NOMO-1 (cell line): ENCODE measurements at regions not wholly inside any gene's neighbourhood (a gene's known extent, or its start where the extent isn't known, plus 50 kb on each side); places are given as distances from the start of the nearest gene placed in this dataset.
"Not testable (repeated sequence)": the region's sequence is repeated elsewhere in the genome, so short reads cannot be mapped to it uniquely, and the experiment has no call there.

Experiments
- DNase-seq, 2 experiments: peaks; one replicate each; lab custom pipeline; 2025; ENCODE audit not compliant: unreplicated experiment in 2 of 2; lab: John Stamatoyannopoulos, UW

DNA sequence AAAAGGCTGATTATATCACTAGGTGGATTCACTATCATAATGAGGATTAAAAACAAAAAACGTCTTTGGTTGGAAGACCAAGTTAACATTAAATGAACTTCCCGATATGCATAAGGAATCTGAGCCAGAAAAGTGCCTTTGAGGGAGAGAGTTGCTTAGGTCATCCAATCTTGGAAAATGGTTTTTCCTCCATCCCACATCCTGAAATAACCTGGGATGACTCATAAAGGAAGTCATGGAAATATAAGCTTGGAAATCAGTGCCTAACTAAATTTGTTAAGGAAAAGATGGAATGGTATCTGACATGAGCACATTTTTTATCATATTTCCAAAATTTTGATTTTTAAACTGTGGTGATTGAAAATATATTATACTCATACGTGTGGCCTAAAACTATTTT is 66.0 kb downstream of the KBTBD8 start:
- no peak for DNase-seq

- no peak for DNase-seq
Observed at GRCh38 chr3:67067251-67067650, 69.1 kb downstream of the KBTBD8 start.

- DNase-seq = not testable (repeated sequence)
Observed at GRCh38 chr3:67072640-67073039, 74.5 kb downstream of the KBTBD8 start.

DNA sequence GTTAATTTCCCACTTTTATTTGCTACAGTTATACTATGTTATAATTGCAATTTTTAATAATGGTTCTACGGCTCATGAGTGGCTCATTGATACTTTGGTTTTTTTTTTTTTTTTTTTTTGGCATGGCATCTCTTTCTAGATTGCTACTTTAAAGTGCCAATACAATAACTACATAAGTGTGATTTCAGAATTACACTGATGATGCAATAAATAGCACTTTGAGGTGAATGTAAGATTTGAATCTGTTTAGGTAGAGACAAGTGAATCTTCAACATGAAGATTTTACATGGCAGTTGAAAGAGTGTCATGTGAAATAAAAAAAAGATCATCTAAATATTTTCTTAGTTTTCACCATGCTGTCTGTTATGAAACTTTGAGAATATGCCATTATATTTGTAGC is 75.7 kb downstream of the KBTBD8 start:
- DNase-seq = no peak

DNA sequence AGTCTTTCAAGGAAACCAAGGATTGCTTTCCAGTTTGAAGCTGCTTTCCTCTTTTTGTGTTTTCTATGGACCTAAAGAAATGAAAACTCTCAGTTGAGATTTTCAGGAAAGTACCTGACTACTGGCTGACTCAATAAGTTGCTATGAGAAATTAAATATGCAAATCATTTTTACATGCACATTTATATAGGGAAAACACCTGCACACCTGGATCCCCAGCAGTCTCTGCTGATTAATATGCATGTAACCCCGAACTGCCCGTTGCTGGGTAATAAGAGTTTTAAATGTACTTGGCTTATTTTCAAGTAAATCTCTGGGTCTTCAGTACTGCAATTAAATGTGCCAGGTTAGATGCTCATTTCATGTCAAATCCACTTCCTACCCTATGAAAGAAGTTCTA is 77.2 kb downstream of the KBTBD8 start:
- no peak for DNase-seq

GRCh38 chr3:67076607-67077006 is 78.5 kb downstream of the KBTBD8 start:
- peak in 1 of 2 experiments; percentile 28 for DNase-seq

DNA sequence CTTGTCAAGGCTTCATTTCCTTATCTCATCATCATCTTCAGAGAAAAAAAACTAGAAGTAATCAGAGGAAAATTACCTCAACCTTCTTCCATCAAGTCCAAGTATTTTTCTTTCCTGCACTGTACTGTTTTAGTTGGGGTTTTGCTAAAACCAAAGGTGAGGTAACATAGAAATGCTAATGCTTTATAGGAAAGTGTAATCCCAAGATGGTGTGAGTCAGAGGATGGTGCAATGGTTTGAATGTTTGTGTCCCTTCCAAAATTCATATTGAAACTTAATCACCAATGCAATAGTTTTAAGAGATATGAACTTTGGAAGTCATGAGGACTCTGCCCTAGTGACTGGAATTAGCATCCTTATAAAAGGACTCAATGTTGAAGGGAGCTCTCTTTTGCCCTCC is 79.5 kb downstream of the KBTBD8 start:
- DNase-seq = no peak

DNA sequence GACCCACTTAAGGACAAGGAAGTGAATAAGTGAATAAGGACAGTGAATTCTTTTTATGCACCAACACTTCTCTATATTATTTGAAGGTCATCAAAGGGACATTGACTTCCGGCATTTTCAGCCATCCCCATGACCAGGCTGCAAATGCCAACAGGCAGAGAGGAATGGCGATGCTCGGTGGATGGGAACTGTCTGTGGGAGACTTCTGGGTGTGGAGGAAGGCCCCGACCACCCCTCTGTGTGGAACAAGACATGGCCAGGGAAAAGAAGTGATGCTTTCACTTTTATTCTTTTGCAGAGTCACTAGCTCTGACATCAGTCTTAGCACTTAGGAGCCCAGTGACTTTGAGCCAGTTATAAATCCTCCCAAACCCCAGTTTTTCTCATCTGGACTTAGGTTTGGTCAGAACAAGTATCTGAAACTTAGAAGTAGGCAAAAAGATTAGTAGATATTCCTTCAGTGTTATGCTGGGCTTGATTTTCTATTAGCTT is 84.5 kb downstream of the KBTBD8 start:
- no peak for DNase-seq

GRCh38 chr3:67083277-67083676 is 85.2 kb downstream of the KBTBD8 start:
- DNase-seq = peak in 1 of 2 experiments; percentile 20

GRCh38 chr3:67087788-67088187 is 89.7 kb downstream of the KBTBD8 start:
- no peak for DNase-seq

- DNase-seq = no peak
Observed at GRCh38 chr3:67090474-67090873, 92.4 kb downstream of the KBTBD8 start.

- no peak for DNase-seq
Observed at GRCh38 chr3:67093305-67093704, 95.2 kb downstream of the KBTBD8 start.

DNA sequence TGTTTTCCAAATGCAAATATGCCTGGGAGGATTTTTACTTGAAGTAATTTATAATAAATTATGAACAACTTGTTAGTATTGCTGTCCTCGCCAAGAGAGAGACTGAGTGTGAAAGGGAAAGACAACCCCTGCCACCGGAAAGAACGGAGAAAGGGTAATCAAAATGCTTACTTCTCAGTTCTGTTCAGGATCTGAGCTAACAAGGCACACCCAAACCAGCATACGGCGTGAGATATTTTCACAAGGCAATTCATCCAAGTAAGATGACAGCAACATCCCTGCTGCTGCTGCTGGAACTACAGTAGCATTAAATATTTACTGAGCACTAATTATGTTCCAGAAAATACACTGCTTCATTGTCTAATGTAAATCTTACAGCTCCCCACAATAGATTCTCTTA is 96.1 kb downstream of the KBTBD8 start:
- peak; percentile 4 to 42 for DNase-seq

GRCh38 chr3:67094774-67095173 is 96.7 kb downstream of the KBTBD8 start:
- no peak for DNase-seq

- DNase-seq = no peak
Observed at GRCh38 chr3:67104388-67104787, 106.3 kb downstream of the KBTBD8 start.

DNA sequence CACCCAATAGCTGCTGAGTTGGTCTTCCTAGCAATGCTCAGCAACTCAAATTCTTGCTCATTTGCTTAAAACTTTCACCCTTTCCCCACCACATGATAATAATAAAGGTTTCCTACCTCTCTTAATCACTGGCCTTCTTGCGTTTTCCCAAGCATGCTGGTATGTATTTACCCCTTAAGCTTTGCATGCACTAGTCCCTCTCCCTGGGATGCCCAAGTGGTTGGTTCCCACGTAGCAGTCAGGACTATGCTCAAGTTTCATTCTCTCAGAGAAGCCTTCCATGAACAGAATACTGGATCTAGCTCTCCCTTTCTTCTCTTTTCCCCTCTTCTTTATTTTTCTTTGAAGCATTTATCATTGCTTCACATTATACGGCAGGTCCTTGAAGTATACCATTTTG is 108.8 kb downstream of the KBTBD8 start:
- no peak for DNase-seq

DNA sequence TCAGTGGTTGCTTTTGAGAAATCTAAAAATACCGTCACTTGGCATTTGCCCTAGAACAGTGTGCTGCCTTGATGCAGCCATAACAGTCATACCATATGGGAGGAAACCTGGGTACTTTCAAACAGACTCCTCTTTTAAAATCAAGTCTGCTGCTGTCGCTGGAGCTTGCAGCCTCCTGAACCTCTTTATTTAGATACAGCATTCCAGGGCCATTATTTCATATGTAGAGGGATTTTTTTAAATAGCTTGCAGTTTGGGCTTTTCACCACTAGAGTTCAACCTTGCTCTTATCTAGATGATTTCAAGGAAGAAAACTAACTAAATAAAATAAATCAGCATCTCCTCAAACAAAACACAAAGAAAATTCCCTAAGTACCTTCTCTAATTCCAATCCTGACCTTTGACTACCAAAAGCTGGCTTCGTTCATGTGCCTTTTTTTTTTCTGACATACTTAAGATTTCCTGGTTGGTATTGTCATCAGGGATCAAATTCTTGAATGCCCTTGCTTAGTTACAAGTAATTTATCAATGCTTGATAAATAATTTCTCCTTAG is 111.6 kb downstream of the KBTBD8 start:
- peak in 1 of 2 experiments; percentile 4 for DNase-seq

- peak; percentile 40 to 73 for DNase-seq
Observed at GRCh38 chr3:67113802-67114407, 115.8 kb downstream of the KBTBD8 start.

- DNase-seq = no peak
Observed at GRCh38 chr3:67118122-67118521, 120.0 kb downstream of the KBTBD8 start.

- no peak for DNase-seq
Observed at GRCh38 chr3:67118635-67119034, 120.5 kb downstream of the KBTBD8 start.

- DNase-seq = no peak
Observed at GRCh38 chr3:67123914-67124313, 125.8 kb downstream of the KBTBD8 start.

DNA sequence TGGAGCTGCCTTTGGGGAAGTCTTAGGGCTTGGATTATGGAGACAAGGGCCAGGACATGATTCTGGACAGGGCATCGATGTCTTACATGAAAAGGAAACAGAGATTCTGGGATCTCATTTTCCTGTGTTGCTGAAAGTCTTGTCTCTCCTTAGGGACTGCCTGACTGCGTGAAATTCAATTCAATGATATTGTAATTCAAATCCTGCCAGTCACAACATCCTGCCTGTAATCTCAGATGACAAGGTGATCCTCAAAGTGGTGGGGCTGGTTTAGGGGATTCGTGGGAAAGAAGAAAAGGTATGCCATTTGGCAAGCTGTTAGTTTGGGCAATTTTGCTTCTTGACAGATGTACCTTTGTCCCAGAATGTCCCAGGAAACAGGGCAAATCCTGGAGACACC is 129.1 kb downstream of the KBTBD8 start:
- DNase-seq = no peak

DNA sequence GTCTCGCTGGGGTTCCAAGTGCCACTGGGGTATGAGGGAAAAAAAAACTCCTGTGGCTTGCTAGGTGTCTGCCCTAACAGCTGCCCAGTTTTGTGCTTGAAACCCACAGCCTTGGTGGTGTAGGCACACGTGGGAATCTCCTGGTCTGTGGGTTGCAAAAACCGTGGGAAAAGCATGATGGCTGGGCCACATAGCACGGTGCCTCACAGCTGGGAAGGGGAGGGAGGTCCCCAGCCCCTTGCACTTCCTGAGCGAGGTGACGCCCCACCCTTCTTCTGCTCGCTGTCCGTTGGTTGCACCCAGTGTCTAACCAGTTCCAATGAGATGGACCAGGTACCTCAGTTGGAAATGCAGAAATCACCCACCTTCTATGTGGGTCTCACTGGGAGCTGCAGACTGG is 144.3 kb downstream of the KBTBD8 start:
- no peak for DNase-seq
